HepG2 (cell line): ENCODE measurements at regions not wholly inside any gene's neighbourhood (a gene's known extent, or its start where the extent isn't known, plus 50 kb on each side); places are given as distances from the start of the nearest gene placed in this dataset.

Experiments
- AHR ChIP-seq: IDR thresholded peaks from 2 replicates; pipeline ENCODE4 v1.6.1; 2018; ENCODE audit warnings: missing genetic modification reagents, missing compliant biosample characterization
- CREM ChIP-seq, 2 experiments: sonication (generic) in 1 of 2; formaldehyde crosslinking in 1 of 2; IDR thresholded peaks; 2 replicates each; pipeline versions ENCODE4 v1.4.0 to v1.6.1; 2016 to 2020; ENCODE audit warnings: antibody characterized with exemption in 1 of 2, mild to moderate bottlenecking in 1 of 2, missing genetic modification reagents in 1 of 2
- ESRRA ChIP-seq: sonication (generic); formaldehyde crosslinking; IDR thresholded peaks from 2 replicates; pipeline ENCODE4 v1.5.1; 2020; ENCODE audit warnings: mild to moderate bottlenecking, low read depth, missing genetic modification reagents
- GABPA ChIP-seq, 2 experiments: IDR thresholded peaks; 2 replicates each; pipeline ENCODE4 v1.6.1; 2011 to 2016; ENCODE audit warnings: low read depth in 2 of 2, low read length in 1 of 2, missing biosample characterization in 1 of 2, missing genetic modification characterization in 1 of 2
- HMG20B ChIP-seq: conservative IDR thresholded peaks from 2 replicates; pipeline ENCODE4 v1.6.1; 2016; ENCODE audit warnings: missing genetic modification reagents, missing compliant biosample characterization
- PRMT3 ChIP-seq: sonication (generic); formaldehyde crosslinking; IDR thresholded peaks from 2 replicates; pipeline ENCODE4 v1.8.1; 2022; ENCODE audit warnings: low read depth, mild to moderate bottlenecking, moderate library complexity, missing genetic modification reagents, borderline replicate concordance
- RBFOX2 ChIP-seq: fragments of 200-400 bp; formaldehyde crosslinking; IDR thresholded peaks from 2 replicates; pipeline ENCODE4 v1.6.1; 2017; ENCODE audit warnings: low read depth, mild to moderate bottlenecking, low read length
- ZNF652 ChIP-seq: IDR thresholded peaks from 2 replicates; pipeline ENCODE4 v1.6.1; 2016; ENCODE audit warnings: low read depth, borderline replicate concordance
- ZNF790 ChIP-seq: sonication (generic); formaldehyde crosslinking; IDR thresholded peaks from 2 replicates; pipeline ENCODE4 v1.8.0; 2022; ENCODE audit warnings: missing genetic modification reagents, mild to moderate bottlenecking, borderline replicate concordance
- ZNF883 ChIP-seq: sonication (generic); formaldehyde crosslinking; IDR thresholded peaks from 2 replicates; pipeline ENCODE4 v1.5.1; 2020; ENCODE audit warnings: mild to moderate bottlenecking, missing genetic modification reagents; ENCODE audit errors: not compliant biosample characterization
- TF ChIP-seq, protein P1 (sequence below): sonication (generic); formaldehyde crosslinking; conservative IDR thresholded peaks from 2 replicates; pipeline ENCODE4 v1.4.0; 2020; ENCODE audit warnings: missing genetic modification reagents
- TF ChIP-seq, protein P2 (sequence below): sonication (generic); formaldehyde crosslinking; IDR thresholded peaks from 2 replicates; pipeline ENCODE4 v1.8.0; 2023; ENCODE audit warnings: mild to moderate bottlenecking, missing genetic modification reagents
- TF ChIP-seq, protein P3 (sequence below): sonication (generic); formaldehyde crosslinking; IDR thresholded peaks from 2 replicates; pipeline ENCODE4 v1.5.1; 2020; ENCODE audit warnings: missing genetic modification reagents, mild to moderate bottlenecking, borderline replicate concordance
- TF ChIP-seq, protein P4 (sequence below): sonication (generic); formaldehyde crosslinking; IDR thresholded peaks from 2 replicates; pipeline ENCODE4 v1.4.0; 2020; ENCODE audit warnings: low read depth, missing genetic modification reagents
- TF ChIP-seq, protein P5 (sequence below): sonication (generic); formaldehyde crosslinking; IDR thresholded peaks from 2 replicates; pipeline ENCODE4 v1.4.0; 2020; ENCODE audit warnings: missing genetic modification reagents
- TF ChIP-seq, protein P6 (sequence below): sonication (generic); formaldehyde crosslinking; IDR thresholded peaks from 2 replicates; pipeline ENCODE4 v1.8.0; 2022; ENCODE audit warnings: mild to moderate bottlenecking, missing genetic modification reagents; ENCODE audit not compliant: insufficient replicate concordance

DNA sequence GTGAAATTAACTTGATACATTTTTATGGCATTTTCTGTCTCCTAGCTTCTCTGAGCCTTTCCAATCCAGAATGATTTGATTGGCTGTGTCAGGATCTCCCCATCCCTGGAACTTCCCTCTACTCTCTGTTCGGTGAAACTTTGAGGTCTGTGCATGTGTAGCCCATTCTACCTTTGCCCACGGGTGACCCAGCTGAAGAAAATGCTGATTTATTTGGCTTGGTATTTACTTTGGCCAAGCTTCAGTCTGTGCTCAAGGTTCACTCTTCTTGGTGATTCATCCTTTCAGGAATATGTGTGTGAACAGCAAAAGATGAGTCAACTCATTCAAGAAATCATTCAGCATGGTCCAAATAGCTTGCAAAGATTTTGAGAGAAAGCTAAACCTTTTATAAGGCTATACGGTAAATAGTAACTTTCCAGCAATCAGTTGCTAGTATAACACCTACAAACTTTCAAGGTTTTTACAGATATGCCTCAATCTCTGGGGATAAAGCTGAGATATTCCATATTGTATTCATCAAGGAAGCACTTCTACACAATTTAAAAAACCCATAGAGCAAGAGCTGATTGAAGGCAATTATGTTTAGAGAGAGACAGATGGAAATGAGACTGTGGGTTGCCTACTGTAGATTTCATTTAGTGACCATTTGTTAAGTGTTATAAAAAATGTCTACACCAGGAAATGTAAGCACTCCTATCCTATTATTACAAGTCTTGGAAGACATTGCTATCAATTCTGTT lies 233.9 kb upstream of the CXXC4 start (continued):
- TF ChIP-seq, protein P1, sequence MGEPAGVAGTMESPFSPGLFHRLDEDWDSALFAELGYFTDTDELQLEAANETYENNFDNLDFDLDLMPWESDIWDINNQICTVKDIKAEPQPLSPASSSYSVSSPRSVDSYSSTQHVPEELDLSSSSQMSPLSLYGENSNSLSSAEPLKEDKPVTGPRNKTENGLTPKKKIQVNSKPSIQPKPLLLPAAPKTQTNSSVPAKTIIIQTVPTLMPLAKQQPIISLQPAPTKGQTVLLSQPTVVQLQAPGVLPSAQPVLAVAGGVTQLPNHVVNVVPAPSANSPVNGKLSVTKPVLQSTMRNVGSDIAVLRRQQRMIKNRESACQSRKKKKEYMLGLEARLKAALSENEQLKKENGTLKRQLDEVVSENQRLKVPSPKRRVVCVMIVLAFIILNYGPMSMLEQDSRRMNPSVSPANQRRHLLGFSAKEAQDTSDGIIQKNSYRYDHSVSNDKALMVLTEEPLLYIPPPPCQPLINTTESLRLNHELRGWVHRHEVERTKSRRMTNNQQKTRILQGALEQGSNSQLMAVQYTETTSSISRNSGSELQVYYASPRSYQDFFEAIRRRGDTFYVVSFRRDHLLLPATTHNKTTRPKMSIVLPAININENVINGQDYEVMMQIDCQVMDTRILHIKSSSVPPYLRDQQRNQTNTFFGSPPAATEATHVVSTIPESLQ: no peak
- TF ChIP-seq ZNF790 (CRISPR knock-in tag): no peak
- no peak for TF ChIP-seq HMG20B (CRISPR knock-in tag)
- TF ChIP-seq PRMT3: no peak
- TF ChIP-seq, protein P2, sequence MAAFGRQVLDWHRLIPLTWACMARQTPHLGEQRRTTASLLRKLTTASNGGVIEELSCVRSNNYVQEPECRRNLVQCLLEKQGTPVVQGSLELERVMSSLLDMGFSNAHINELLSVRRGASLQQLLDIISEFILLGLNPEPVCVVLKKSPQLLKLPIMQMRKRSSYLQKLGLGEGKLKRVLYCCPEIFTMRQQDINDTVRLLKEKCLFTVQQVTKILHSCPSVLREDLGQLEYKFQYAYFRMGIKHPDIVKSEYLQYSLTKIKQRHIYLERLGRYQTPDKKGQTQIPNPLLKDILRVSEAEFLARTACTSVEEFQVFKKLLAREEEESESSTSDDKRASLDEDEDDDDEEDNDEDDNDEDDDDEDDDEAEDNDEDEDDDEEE (CRISPR knock-in tag): no peak
- TF ChIP-seq, protein P3, sequence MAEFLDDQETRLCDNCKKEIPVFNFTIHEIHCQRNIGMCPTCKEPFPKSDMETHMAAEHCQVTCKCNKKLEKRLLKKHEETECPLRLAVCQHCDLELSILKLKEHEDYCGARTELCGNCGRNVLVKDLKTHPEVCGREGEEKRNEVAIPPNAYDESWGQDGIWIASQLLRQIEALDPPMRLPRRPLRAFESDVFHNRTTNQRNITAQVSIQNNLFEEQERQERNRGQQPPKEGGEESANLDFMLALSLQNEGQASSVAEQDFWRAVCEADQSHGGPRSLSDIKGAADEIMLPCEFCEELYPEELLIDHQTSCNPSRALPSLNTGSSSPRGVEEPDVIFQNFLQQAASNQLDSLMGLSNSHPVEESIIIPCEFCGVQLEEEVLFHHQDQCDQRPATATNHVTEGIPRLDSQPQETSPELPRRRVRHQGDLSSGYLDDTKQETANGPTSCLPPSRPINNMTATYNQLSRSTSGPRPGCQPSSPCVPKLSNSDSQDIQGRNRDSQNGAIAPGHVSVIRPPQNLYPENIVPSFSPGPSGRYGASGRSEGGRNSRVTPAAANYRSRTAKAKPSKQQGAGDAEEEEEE (CRISPR knock-in tag): no peak
- TF ChIP-seq GABPA (IDR thresholded peaks at IDR 0.05; ENCODE audit: low read depth, low read length): no peak
- TF ChIP-seq GABPA (CRISPR knock-in tag; IDR thresholded peaks at IDR 0.05; ENCODE audit: low read depth): peak; percentile 24; the same call in 1 of the 2 replicates
- TF ChIP-seq, protein P4, sequence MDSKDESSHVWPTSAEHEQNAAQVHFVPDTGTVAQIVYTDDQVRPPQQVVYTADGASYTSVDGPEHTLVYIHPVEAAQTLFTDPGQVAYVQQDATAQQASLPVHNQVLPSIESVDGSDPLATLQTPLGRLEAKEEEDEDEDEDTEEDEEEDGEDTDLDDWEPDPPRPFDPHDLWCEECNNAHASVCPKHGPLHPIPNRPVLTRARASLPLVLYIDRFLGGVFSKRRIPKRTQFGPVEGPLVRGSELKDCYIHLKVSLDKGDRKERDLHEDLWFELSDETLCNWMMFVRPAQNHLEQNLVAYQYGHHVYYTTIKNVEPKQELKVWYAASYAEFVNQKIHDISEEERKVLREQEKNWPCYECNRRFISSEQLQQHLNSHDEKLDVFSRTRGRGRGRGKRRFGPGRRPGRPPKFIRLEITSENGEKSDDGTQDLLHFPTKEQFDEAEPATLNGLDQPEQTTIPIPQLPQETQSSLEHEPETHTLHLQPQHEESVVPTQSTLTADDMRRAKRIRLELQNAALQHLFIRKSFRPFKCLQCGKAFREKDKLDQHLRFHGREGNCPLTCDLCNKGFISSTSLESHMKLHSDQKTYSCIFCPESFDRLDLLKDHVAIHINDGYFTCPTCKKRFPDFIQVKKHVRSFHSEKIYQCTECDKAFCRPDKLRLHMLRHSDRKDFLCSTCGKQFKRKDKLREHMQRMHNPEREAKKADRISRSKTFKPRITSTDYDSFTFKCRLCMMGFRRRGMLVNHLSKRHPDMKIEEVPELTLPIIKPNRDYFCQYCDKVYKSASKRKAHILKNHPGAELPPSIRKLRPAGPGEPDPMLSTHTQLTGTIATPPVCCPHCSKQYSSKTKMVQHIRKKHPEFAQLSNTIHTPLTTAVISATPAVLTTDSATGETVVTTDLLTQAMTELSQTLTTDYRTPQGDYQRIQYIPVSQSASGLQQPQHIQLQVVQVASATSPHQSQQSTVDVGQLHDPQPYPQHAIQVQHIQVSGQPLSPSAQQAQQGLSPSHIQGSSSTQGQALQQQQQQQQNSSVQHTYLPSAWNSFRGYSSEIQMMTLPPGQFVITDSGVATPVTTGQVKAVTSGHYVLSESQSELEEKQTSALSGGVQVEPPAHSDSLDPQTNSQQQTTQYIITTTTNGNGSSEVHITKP (CRISPR knock-in tag): peak; percentile 75
- TF ChIP-seq AHR (CRISPR knock-in tag): no peak
- no peak for TF ChIP-seq ZNF883 (CRISPR knock-in tag)
- no peak for TF ChIP-seq ESRRA (CRISPR knock-in tag)
- peak; percentile 54; the same call in 1 of the 2 replicates for TF ChIP-seq CREM (IDR thresholded peaks at IDR 0.05)
- TF ChIP-seq CREM (CRISPR knock-in tag; IDR thresholded peaks at IDR 0.05): no peak
- TF ChIP-seq RBFOX2: no peak
- TF ChIP-seq, protein P5, sequence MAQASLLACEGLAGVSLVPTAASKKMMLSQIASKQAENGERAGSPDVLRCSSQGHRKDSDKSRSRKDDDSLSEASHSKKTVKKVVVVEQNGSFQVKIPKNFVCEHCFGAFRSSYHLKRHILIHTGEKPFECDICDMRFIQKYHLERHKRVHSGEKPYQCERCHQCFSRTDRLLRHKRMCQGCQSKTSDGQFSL: no peak
- TF ChIP-seq, protein P6, sequence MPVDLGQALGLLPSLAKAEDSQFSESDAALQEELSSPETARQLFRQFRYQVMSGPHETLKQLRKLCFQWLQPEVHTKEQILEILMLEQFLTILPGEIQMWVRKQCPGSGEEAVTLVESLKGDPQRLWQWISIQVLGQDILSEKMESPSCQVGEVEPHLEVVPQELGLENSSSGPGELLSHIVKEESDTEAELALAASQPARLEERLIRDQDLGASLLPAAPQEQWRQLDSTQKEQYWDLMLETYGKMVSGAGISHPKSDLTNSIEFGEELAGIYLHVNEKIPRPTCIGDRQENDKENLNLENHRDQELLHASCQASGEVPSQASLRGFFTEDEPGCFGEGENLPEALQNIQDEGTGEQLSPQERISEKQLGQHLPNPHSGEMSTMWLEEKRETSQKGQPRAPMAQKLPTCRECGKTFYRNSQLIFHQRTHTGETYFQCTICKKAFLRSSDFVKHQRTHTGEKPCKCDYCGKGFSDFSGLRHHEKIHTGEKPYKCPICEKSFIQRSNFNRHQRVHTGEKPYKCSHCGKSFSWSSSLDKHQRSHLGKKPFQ: no peak
- TF ChIP-seq ZNF652: no peak
